Peyer's patch (tissue), 4 donors: ENCODE measurements at regions not wholly inside any gene's neighbourhood (a gene's known extent, or its start where the extent isn't known, plus 50 kb on each side); places are given as distances from the start of the nearest gene placed in this dataset.

Source experiments
- CTCF ChIP-seq, 6 experiments: fragments of 450-650 bp in 4 of 6; fragments of 200-600 bp in 2 of 6; sonication (generic) in 1 of 6; IDR thresholded peaks; one replicate each; pipeline ENCODE4 v1.5.1; 2017 to 2019; ENCODE audit warnings: antibody characterized with exemption in 6 of 6, mild to moderate bottlenecking in 3 of 6, moderate library complexity in 1 of 6
- POLR2A ChIP-seq, 2 donors: fragments of 450-650 bp; IDR thresholded peaks; one replicate each; pipeline ENCODE4 v1.5.1; 2017; ENCODE audit warnings: antibody characterized with exemption in 2 of 2, mild to moderate bottlenecking in 2 of 2, moderate library complexity in 2 of 2

DNA sequence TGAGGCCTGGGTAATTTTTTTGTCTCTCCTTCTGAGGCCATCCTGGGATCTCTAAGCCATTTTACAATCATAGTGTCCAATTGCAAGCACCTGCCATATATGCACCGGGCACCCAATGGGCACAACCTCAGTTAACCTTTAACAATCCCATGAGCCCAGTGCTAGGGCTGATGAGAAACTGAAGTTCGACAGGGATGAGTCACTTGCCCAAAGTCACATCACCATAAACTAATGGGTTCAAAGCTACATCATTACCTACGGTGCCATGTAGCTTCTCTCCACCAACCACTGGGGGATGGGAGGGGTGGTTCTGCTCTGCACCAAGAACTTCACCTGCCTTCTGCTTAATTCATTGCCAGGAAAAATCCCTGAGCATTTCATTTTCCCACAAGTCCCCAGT, 95.8 kb upstream of the ZNF716 start:
- TF ChIP-seq CTCF (IDR thresholded peaks at IDR 0.05) (no peak), POLR2A (IDR thresholded peaks at IDR 0.05) (no peak)
